ENCODE measurements at regions not wholly inside any gene's neighbourhood (a gene's known extent, or its start where the extent isn't known, plus 50 kb on each side); places are given as distances from the start of the nearest gene placed in this dataset.

- DNase-seq = no peak
Observed at GRCh38 chr12:24200010-24200409, 250.5 kb upstream of the SOX5 start.

GRCh38 chr12:24198936-24199671 lies 249.6 kb upstream of the SOX5 start:
- DNase-seq = no peak

- DNase-seq = no peak
Observed at GRCh38 chr12:24198070-24198469, 248.6 kb upstream of the SOX5 start.

- DNase-seq = no peak
Observed at GRCh38 chr12:24197532-24197931, 248.1 kb upstream of the SOX5 start.

GRCh38 chr12:24195063-24195462 lies 245.6 kb upstream of the SOX5 start:
- no peak for DNase-seq

GRCh38 chr12:24191117-24191516 lies 241.6 kb upstream of the SOX5 start:
- no peak for DNase-seq

GRCh38 chr12:24185782-24186181 lies 236.3 kb upstream of the SOX5 start:
- no peak for DNase-seq

- DNase-seq = no peak
Observed at GRCh38 chr12:24177889-24178288, 228.4 kb upstream of the SOX5 start.

- DNase-seq = no peak
Observed at GRCh38 chr12:24175929-24176328, 226.5 kb upstream of the SOX5 start.

GRCh38 chr12:24175284-24175683 lies 225.8 kb upstream of the SOX5 start:
- DNase-seq = no peak

GRCh38 chr12:24173067-24173466 lies 223.6 kb upstream of the SOX5 start:
- DNase-seq = no peak

- no peak for DNase-seq
Observed at GRCh38 chr12:24172773-24173066, 223.2 kb upstream of the SOX5 start.

GRCh38 chr12:24172031-24172772 lies 222.7 kb upstream of the SOX5 start:
- no peak for DNase-seq

- no peak for DNase-seq
Observed at GRCh38 chr12:24155042-24155441, 205.6 kb upstream of the SOX5 start.

- no peak for DNase-seq
Observed at GRCh38 chr12:24153079-24153478, 203.6 kb upstream of the SOX5 start.

GRCh38 chr12:24152270-24152669 lies 202.8 kb upstream of the SOX5 start:
- DNase-seq = no peak

GRCh38 chr12:24143928-24144327 lies 194.5 kb upstream of the SOX5 start:
- DNase-seq = no peak

GRCh38 chr12:24139035-24139434 lies 189.6 kb upstream of the SOX5 start:
- DNase-seq = no peak

- DNase-seq = no peak
Observed at GRCh38 chr12:24138041-24138440, 188.6 kb upstream of the SOX5 start.

GRCh38 chr12:24135158-24135850 lies 185.8 kb upstream of the SOX5 start:
- no peak for DNase-seq

GRCh38 chr12:24134092-24134491 lies 184.6 kb upstream of the SOX5 start:
- DNase-seq = no peak

- no peak for DNase-seq
Observed at GRCh38 chr12:24133384-24133783, 183.9 kb upstream of the SOX5 start.

- DNase-seq = no peak
Observed at GRCh38 chr12:24127919-24128721, 178.7 kb upstream of the SOX5 start.

Measured in CD4-positive, alpha-beta T cell treated with Interleukin-17A for 1 hour (primary cell).